Erythroblast (primary cell): ENCODE measurements at regions not wholly inside any gene's neighbourhood (a gene's known extent, or its start where the extent isn't known, plus 50 kb on each side); places are given as distances from the start of the nearest gene placed in this dataset.

Experiments
- GATA1 ChIP-seq: IDR thresholded peaks from 2 replicates; pipeline ENCODE4 v1.6.1; 2011; ENCODE audit warnings: low read depth, mild to moderate bottlenecking, control low read depth, low read length, moderate library complexity
- POLR2A ChIP-seq: IDR thresholded peaks from 2 replicates; pipeline ENCODE4 v1.6.1; 2011; ENCODE audit warnings: mild to moderate bottlenecking, low read length

GRCh38 chr2:2768476-2768875, 437.4 kb upstream of the MYT1L start:
- TF ChIP-seq POLR2A (no peak), GATA1 (no peak)
